Trophoblast cell (in vitro differentiated cells and primary cell): ENCODE measurements at regions not wholly inside any gene's neighbourhood (a gene's known extent, or its start where the extent isn't known, plus 50 kb on each side); places are given as distances from the start of the nearest gene placed in this dataset.

ENCODE experiments used
- DNase-seq, 2 donors: peaks; one replicate each; pipeline ENCODE4 v3.0.0-alpha.2; 2016
- H2AFZ ChIP-seq: 2 replicates; pipeline ENCODE4 v1.6.1; 2013; ENCODE audit warnings: low read length, moderate library complexity, mild to moderate bottlenecking; ENCODE audit not compliant: insufficient read depth, poor library complexity
- H2AK5ac ChIP-seq: 2 replicates; pipeline ENCODE4 v1.6.1; 2013; ENCODE audit warnings: mild to moderate bottlenecking, low read length
- H2BK120ac ChIP-seq: 2 replicates; pipeline ENCODE4 v1.6.1; 2013; ENCODE audit warnings: low read length, mild to moderate bottlenecking, moderate library complexity; ENCODE audit not compliant: insufficient read depth, poor library complexity
- H2BK12ac ChIP-seq: 2 replicates; pipeline ENCODE4 v1.6.1; 2013; ENCODE audit warnings: mild to moderate bottlenecking, low read length, moderate library complexity
- H2BK5ac ChIP-seq: 2 replicates; pipeline ENCODE4 v1.6.1; 2013; ENCODE audit warnings: low read length, low read depth, moderate library complexity, mild to moderate bottlenecking; ENCODE audit not compliant: poor library complexity
- H3K14ac ChIP-seq: 2 replicates; pipeline ENCODE4 v1.6.1; 2013; ENCODE audit warnings: mild to moderate bottlenecking, low read length
- H3K18ac ChIP-seq: 2 replicates; pipeline ENCODE4 v1.6.1; 2013; ENCODE audit warnings: mild to moderate bottlenecking, low read length
- H3K23ac ChIP-seq: 2 replicates; pipeline ENCODE4 v1.6.1; 2013; ENCODE audit warnings: low read length
- H3K27ac ChIP-seq: 2 replicates; pipeline ENCODE4 v1.5.1; 2013; ENCODE audit warnings: low read depth, mild to moderate bottlenecking, inconsistent platforms, low read length, moderate library complexity
- H3K27me3 ChIP-seq: 2 replicates; pipeline ENCODE4 v1.6.1; 2013; ENCODE audit warnings: inconsistent platforms, mild to moderate bottlenecking, low read length, moderate library complexity; ENCODE audit not compliant: insufficient read depth
- H3K36me3 ChIP-seq, 2 experiments: 1 replicate in 1 of 2; 2 replicates in 1 of 2; pipeline ENCODE4 v1.6.1; 2013; ENCODE audit warnings: low read length in 2 of 2, mild to moderate bottlenecking in 2 of 2, moderate library complexity in 1 of 2; ENCODE audit not compliant: insufficient read depth in 2 of 2, control insufficient read depth in 1 of 2
- H3K4ac ChIP-seq: 2 replicates; pipeline ENCODE4 v1.6.1; 2013; ENCODE audit warnings: low read depth, mild to moderate bottlenecking, low read length, moderate library complexity
- H3K4me1 ChIP-seq, 2 experiments: 1 replicate in 1 of 2; 2 replicates in 1 of 2; pipeline ENCODE4 v1.6.1; 2013; ENCODE audit warnings: low read length in 2 of 2, mild to moderate bottlenecking in 2 of 2, moderate library complexity in 1 of 2; ENCODE audit not compliant: insufficient read depth in 2 of 2, control insufficient read depth in 1 of 2
- H3K4me2 ChIP-seq: 2 replicates; pipeline ENCODE4 v1.6.1; 2013; ENCODE audit warnings: inconsistent platforms, mild to moderate bottlenecking, low read length, moderate library complexity
- H3K4me3 ChIP-seq: 2 replicates; pipeline ENCODE4 v1.5.1; 2013; ENCODE audit warnings: mild to moderate bottlenecking, low read depth, low read length, inconsistent platforms
- H3K79me1 ChIP-seq: one replicate; pipeline ENCODE4 v1.6.1; 2013; ENCODE audit warnings: low read length
- H3K79me2 ChIP-seq: 2 replicates; pipeline ENCODE4 v1.6.1; 2013; ENCODE audit warnings: low read length, mild to moderate bottlenecking; ENCODE audit not compliant: control insufficient read depth, insufficient read depth, poor library complexity
- H3K9ac ChIP-seq: 2 replicates; pipeline ENCODE4 v1.6.1; 2013; ENCODE audit warnings: mild to moderate bottlenecking, low read length
- H3K9me3 ChIP-seq: 2 replicates; pipeline ENCODE4 v1.6.1; 2013; ENCODE audit warnings: low read depth, mild to moderate bottlenecking, control low read depth, inconsistent platforms, low read length; ENCODE audit not compliant: insufficient read depth
- H4K12ac ChIP-seq: 2 replicates; pipeline ENCODE4 v1.6.1; 2013; ENCODE audit warnings: low read depth, mild to moderate bottlenecking, low read length, moderate library complexity
- H4K8ac ChIP-seq: 2 replicates; pipeline ENCODE4 v1.6.1; 2013; ENCODE audit warnings: low read depth, mild to moderate bottlenecking, low read length, moderate library complexity
- H4K91ac ChIP-seq: one replicate; pipeline ENCODE4 v1.6.1; 2013; ENCODE audit warnings: low read depth, mild to moderate bottlenecking, low read length, moderate library complexity
- WGBS: extraction: QIAGEN DNeasy Blood & Tissue Kit; methylation state at CpG from one replicate; pipeline ENCODE4 v1.1.7; 2013; ENCODE audit warnings: missing lambda C conversion rate; ENCODE audit not compliant: insufficient read length, insufficient coverage; ENCODE audit errors: extremely low coverage; 5-methylcytosine and 5-hydroxymethylcytosine counted together

- Histone ChIP-seq H2AFZ (no peak overlapping the region), H3K18ac (no peak overlapping the region), H3K4ac (no peak overlapping the region), H3K27ac (no peak overlapping the region), H3K36me3 (no peaks in the 10 kb centered on the region), H3K79me2 (no peaks in the 10 kb centered on the region), H2BK5ac (no peak overlapping the region), H4K91ac (no peak overlapping the region), H3K27me3 (no peaks in the 10 kb centered on the region), H3K23ac (no peak overlapping the region), H3K4me3 (no peak overlapping the region), H3K4me2 (no peak overlapping the region), H2BK120ac (no peak overlapping the region), H3K14ac (no peak overlapping the region), H4K12ac (no peak overlapping the region), H2BK12ac (no peak overlapping the region), H3K9me3 (no peaks in the 10 kb centered on the region), H3K9ac (no peak overlapping the region), H3K4me1 (no peaks in the 10 kb centered on the region), H2AK5ac (no peak overlapping the region), H4K8ac (no peak overlapping the region), H3K79me1 (no peaks in the 10 kb centered on the region)
- DNase-seq: no peak
- WGBS: no CpG with 5 or more reads among the region's 4 CpGs
Measured at GRCh38 chr13:73675821-73676220, 458.4 kb downstream of the KLF12 start.

GRCh38 chr13:73674570-73674969 is 459.6 kb downstream of the KLF12 start:
- Histone ChIP-seq H3K36me3 (no peaks in the 10 kb centered on the region), H3K14ac (no peak overlapping the region), H3K4me2 (no peak overlapping the region), H2AK5ac (no peak overlapping the region), H3K27me3 (no peaks in the 10 kb centered on the region), H4K91ac (no peak overlapping the region), H3K9me3 (no peaks in the 10 kb centered on the region), H3K4ac (no peak overlapping the region), H3K4me1 (no peaks in the 10 kb centered on the region), H3K18ac (no peak overlapping the region), H3K79me2 (no peaks in the 10 kb centered on the region), H3K23ac (no peak overlapping the region), H3K79me1 (no peaks in the 10 kb centered on the region), H3K9ac (no peak overlapping the region), H4K12ac (no peak overlapping the region), H2BK5ac (no peak overlapping the region), H3K4me3 (no peak overlapping the region), H4K8ac (no peak overlapping the region), H2BK12ac (no peak overlapping the region), H3K27ac (no peak overlapping the region), H2BK120ac (no peak overlapping the region), H2AFZ (no peak overlapping the region)
- no CpG with 5 or more reads among the region's 2 CpGs for WGBS
- DNase-seq: no peak

- Histone ChIP-seq H2BK12ac (no peak overlapping the region), H3K18ac (no peak overlapping the region)
Measured at GRCh38 chr13:73673931-73674330, 460.3 kb downstream of the KLF12 start.

GRCh38 chr13:73672492-73672891 is 461.7 kb downstream of the KLF12 start:
- Histone ChIP-seq H3K27ac (no peak overlapping the region), H3K4ac (no peak overlapping the region), H4K8ac (no peak overlapping the region), H2BK120ac (no peak overlapping the region), H3K36me3 (no peaks in the 10 kb centered on the region), H3K79me2 (no peaks in the 10 kb centered on the region), H4K91ac (no peak overlapping the region), H4K12ac (no peak overlapping the region), H2BK12ac (no peak overlapping the region), H3K9me3 (no peaks in the 10 kb centered on the region), H2AFZ (no peak overlapping the region), H2BK5ac (no peak overlapping the region), H3K79me1 (no peaks in the 10 kb centered on the region), H3K23ac (no peak overlapping the region), H2AK5ac (no peak overlapping the region), H3K9ac (no peak overlapping the region), H3K4me2 (no peak overlapping the region), H3K18ac (no peak overlapping the region), H3K4me3 (no peak overlapping the region), H3K14ac (no peak overlapping the region), H3K27me3 (no peaks in the 10 kb centered on the region), H3K4me1 (no peaks in the 10 kb centered on the region)
- WGBS: no CpG with 5 or more reads among the region's 3 CpGs
- DNase-seq: no peak

More at GRCh38 chr13:73673931-73674330, 460.3 kb downstream of the KLF12 start:
- Histone ChIP-seq H3K79me2 (no peaks in the 10 kb centered on the region), H3K27ac (no peak overlapping the region), H3K36me3 (no peaks in the 10 kb centered on the region), H3K79me1 (no peaks in the 10 kb centered on the region), H3K4me1 (no peaks in the 10 kb centered on the region), H3K4me2 (no peak overlapping the region), H2AFZ (no peak overlapping the region), H3K9ac (no peak overlapping the region), H3K23ac (no peak overlapping the region), H2AK5ac (no peak overlapping the region), H3K14ac (no peak overlapping the region), H4K8ac (no peak overlapping the region), H3K4me3 (no peak overlapping the region), H3K9me3 (no peaks in the 10 kb centered on the region), H3K4ac (no peak overlapping the region), H2BK120ac (no peak overlapping the region), H3K27me3 (no peaks in the 10 kb centered on the region), H4K91ac (no peak overlapping the region), H2BK5ac (no peak overlapping the region), H4K12ac (no peak overlapping the region)
- WGBS: no CpG with 5 or more reads among the region's 11 CpGs
- no peak for DNase-seq
